ENCODE measurements at regions not wholly inside any gene's neighbourhood (a gene's known extent, or its start where the extent isn't known, plus 50 kb on each side); places are given as distances from the start of the nearest gene placed in this dataset.

GRCh38 chr10:36882781-36883180, 242.6 kb upstream of the ANKRD30A start:
- in situ Hi-C loops (cut with HindIII; ENCODE audit: low sequenced_read_pairs): no loop called here
- DNase-seq (ENCODE audit: low read depth): no peak
- H3K4me3 ChIP-seq (ENCODE audit: low read depth, low read length): no peak overlapping the region
- no peak for TF ChIP-seq CTCF (IDR thresholded peaks at IDR 0.05; ENCODE audit: low read depth, low read length, missing control alignments)

- peak; percentile 68 for TF ChIP-seq CTCF (IDR thresholded peaks at IDR 0.05; ENCODE audit: low read depth, low read length, missing control alignments)
- H3K4me3 ChIP-seq (ENCODE audit: low read depth, low read length): no peak overlapping the region
- DNase-seq (ENCODE audit: low read depth): peak; percentile 11
- in situ Hi-C loops (cut with HindIII; ENCODE audit: low sequenced_read_pairs): no loop called here
Observed at GRCh38 chr10:36880898-36881297, 244.5 kb upstream of the ANKRD30A start.

DNA sequence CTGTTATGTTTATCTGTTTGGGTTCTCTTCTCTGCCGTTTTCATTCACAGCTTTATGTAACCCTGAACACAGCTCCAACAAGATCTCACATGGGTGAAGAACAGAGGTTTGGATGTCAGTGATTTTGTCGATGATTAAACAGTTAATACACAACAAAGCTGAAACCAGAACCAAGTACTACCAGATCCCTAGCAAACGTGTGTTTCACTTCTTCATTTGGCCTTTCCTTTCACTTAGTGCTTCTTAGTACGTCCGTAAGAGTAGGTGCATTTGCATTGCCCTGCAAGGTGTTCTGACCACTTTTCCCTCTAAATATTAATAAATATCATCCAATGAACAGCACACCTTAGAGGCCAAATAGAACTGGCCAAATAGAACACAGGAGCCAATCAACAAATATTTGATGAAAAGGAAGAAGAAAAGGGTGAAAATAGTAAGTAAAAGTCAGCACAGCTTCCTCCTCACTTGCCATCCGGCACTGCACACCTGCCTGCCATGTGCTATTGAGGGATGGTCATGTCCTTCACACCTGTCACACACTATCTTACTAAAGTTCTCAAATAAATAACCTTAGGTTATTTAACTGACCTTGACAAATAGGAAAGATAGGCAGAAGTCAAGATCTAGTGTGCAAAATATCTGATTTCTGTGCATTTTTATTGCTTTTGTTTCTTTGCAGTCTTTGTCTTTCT, 252.6 kb upstream of the ANKRD30A start:
- no peak for DNase-seq (ENCODE audit: low read depth)
- H3K4me3 ChIP-seq (ENCODE audit: low read depth, low read length): no peak overlapping the region
- no peak for TF ChIP-seq CTCF (IDR thresholded peaks at IDR 0.05; ENCODE audit: low read depth, low read length, missing control alignments)
- in situ Hi-C loops (cut with HindIII; ENCODE audit: low sequenced_read_pairs): no loop called here

DNA sequence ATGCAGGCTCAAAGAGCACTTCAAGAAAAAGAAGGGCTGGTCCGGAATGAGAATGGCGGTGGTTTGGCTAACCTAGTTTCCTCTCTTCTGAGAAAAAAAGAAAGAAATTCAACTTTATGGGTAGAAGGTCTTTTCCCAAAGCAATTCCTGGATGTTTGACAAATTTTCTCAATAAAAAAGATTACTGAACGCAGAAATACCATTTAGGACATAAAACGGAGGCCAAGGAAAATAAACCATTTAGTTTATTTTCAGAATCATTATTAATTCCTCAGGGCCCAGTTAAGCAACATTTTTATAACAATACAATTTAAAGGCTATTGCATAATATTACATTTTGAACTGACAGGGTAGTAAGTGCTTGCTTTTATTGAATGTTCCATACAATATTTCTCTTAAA, 284.6 kb upstream of the ANKRD30A start:
- no peak overlapping the region for H3K4me3 ChIP-seq (ENCODE audit: low read depth, low read length)
- no peak for DNase-seq (ENCODE audit: low read depth)
- in situ Hi-C loops (cut with HindIII; ENCODE audit: low sequenced_read_pairs): no loop called here
- TF ChIP-seq CTCF (IDR thresholded peaks at IDR 0.05; ENCODE audit: low read depth, low read length, missing control alignments): no peak

- no peak overlapping the region for H3K4me3 ChIP-seq (ENCODE audit: low read depth, low read length)
- no peak for DNase-seq (ENCODE audit: low read depth)
- in situ Hi-C loops (cut with HindIII; ENCODE audit: low sequenced_read_pairs): no loop called here
- TF ChIP-seq CTCF (IDR thresholded peaks at IDR 0.05; ENCODE audit: low read depth, low read length, missing control alignments): no peak
Observed at GRCh38 chr10:36837416-36837815, 288.0 kb upstream of the ANKRD30A start.

DNA sequence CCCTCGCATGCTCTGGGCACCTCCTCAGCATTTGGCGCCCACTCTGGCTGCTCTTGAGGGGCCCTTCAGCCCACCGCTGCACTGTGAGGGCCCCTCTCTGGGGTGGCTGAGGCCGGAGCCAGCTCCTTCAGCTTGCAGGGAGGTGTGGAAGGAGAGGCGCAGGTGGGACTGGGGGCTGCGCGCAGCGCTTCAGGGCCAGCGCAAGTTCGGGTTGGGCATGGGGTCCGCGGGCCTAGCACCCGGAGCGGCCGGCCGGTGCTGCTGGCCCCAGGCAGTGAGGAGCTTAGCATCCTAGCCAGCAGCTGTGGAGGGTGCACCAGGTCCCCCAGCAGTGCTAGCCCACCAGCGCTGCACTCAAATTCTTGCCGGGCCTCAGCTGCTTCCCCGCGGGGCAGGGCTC, 305.6 kb upstream of the ANKRD30A start:
- TF ChIP-seq CTCF (IDR thresholded peaks at IDR 0.05; ENCODE audit: low read depth, low read length, missing control alignments): no peak
- no peak for DNase-seq (ENCODE audit: low read depth)
- no peak overlapping the region for H3K4me3 ChIP-seq (ENCODE audit: low read depth, low read length)
- in situ Hi-C loops (cut with HindIII; ENCODE audit: low sequenced_read_pairs): no loop called here

Measured in astrocyte of the cerebellum (primary cell).